ENCODE measurements at regions not wholly inside any gene's neighbourhood (a gene's known extent, or its start where the extent isn't known, plus 50 kb on each side); places are given as distances from the start of the nearest gene placed in this dataset.

DNA sequence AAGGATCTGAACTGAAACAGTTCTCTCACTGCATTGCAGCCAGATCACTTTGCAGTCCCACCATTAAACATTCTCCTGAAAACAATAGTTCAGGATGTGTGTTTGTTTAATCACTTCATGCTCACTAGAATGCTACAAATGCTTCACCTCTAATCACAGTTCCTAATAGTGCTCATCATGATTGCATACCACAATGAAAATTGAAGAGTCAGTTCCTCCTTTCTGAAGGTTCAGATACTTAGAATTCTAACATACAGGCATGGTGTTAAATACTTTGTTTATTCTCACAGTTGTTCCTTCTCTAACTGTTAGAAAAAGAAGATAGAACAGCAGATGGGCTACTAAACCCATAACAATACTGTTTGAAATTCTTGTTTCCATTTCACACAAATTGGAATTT, 622.3 kb upstream of the ACVR2A start:
- no peak for DNase-seq (ENCODE audit: low read depth)

DNA sequence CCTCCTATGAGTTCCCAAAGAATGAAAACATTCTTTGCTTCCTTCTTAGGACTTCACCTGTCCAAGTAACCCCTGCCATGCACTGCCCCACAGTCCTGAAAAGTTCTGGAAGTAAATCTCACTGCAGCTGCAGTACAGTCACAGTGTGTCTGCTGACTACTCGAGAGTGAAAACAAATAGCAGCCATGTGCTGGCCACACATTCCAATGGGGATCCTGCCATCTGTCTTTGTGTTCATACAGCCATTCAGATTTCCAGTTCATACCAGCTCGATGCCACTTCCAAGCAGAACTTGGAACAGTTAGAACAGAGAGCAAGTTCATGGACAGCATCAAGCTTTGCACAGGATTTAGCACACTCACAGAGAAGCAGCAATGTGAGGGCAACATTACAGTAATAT, 629.9 kb upstream of the ACVR2A start:
- peak; percentile 66 for DNase-seq (ENCODE audit: low read depth)

- no peak for DNase-seq (ENCODE audit: low read depth)
Observed at GRCh38 chr2:147211484-147211883, 633.3 kb upstream of the ACVR2A start.

- DNase-seq (ENCODE audit: low read depth): peak; percentile 93
Observed at GRCh38 chr2:147204102-147204501, 640.7 kb upstream of the ACVR2A start.

GRCh38 chr2:147198651-147199171, 646.1 kb upstream of the ACVR2A start:
- DNase-seq (ENCODE audit: low read depth): no peak

DNA sequence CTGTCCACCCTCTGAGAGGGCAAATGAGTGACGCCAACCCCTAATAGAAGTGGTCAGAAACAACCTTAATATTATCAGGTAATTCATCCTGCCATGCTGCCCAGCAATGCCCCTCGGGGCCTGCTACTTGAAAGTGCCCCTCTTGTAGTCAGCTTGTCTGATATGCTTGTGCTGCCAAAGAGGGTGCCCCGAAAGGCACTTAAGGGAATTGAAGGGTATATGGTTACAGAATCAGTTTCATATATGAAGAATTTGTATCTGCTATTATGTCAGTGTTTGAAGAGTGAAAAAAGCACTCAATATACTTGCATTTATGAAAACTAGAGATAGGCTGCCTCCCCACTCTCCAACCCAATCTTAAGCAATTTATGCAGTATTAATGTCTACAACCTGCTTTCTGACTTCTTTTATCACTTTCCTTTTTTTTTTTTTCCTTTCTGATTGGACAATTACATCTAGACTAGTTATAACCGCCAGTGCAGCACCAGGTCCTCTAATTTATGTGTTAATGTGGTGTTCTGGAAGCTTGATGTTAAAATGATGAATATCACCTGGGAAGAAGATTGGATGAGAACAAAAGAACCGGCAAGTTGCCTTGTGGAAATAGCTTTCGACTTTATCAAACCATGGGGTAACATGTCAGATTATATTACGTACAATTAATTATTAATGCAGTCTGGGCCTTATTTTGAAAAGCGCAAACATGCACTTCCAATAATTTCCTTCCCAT, 646.9 kb upstream of the ACVR2A start:
- DNase-seq (ENCODE audit: low read depth): no peak

DNA sequence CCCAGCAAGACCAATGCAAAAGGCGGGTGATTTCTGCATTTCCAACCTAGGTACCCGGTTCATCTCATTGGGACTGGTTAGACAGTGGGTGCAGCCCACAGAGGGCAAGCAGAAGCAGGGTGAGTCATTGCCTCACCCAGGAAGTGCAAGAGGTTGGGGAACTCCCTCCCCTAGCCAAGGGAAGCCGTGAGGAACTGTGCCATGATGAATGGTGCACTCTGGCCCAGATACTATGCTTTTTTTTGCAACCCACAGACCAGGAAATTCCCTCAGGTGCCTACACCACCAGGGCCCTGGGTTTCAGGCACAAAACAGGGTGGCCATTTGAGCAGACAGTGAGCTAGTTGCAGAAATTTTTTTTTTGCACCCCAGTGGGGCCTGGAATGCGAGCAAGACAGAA, 662.6 kb upstream of the ACVR2A start:
- no peak for DNase-seq (ENCODE audit: low read depth)

DNA sequence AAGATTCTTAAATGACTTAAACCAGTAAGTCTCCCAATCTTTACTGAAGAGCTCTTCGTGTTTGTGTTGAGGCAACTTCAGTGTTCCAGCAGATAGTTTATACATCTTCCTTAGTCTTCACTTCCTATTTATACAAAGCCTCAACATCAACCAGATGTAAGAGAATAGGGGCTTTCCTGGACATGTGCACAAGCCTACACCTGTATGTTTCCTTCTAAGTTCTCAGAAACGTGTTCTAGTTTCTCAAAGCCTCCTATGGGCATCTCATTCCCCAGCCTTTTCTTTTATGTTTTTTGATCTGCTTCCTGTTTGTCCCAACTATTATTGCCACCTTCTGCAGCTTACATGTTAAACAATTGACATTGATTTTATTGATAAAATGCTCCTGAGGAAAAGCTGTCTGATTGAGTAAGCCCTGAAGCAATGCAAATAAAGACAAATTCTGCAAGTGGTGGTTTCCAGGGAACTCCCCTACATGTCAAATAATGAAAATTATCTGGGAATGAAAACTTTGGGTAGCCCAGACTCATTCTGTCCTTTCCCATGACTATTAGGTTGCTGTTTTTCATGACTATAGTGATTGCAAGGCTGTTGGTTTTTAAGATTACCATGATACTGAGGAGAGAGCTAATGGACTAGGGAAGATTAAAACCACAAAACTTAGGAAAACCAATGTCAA, 663.3 kb upstream of the ACVR2A start:
- no peak for DNase-seq (ENCODE audit: low read depth)

- no peak for DNase-seq (ENCODE audit: low read depth)
Observed at GRCh38 chr2:147177071-147177857, 667.6 kb upstream of the ACVR2A start.

DNA sequence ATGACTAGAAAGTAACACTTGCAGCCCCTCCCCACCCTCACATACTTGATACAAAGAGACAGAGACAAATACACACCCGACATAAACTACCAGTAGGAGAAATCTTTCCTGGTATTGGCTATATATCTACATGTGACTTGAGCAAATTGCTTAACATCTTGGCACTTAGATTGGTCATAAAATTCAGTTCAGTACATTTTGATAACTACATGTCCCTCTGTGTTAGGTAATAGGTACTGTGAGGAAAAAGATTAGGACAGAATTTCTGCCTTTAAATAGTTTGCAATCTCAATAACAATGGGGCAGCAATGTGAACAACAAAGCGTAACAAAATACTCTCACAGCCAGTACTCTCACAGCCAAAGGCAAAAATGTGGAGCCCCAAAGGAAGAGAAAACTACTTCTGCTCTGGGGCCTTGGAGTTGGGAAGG, 670.0 kb upstream of the ACVR2A start:
- no peak for DNase-seq (ENCODE audit: low read depth)

DNA sequence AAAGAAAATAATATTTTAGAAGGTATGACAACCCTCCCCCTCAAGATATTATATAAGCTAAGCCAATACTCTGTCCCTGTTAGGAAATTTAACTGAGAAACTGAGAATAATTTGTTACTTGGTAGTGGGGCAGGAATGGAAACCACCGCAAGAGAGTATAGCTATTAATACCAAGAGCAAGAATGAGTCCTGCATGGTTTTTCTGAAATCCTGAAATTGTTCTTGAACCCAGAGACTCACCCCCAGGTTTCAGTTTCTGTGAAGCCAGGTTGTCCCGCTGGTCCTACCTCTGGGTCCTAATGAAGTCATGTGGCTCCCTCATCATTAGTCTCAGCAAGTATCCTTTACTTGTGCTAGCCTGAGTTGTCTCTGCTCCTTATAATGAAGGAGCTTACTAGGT, 671.0 kb upstream of the ACVR2A start:
- DNase-seq (ENCODE audit: low read depth): no peak

- peak; percentile 31 for DNase-seq (ENCODE audit: low read depth)
Observed at GRCh38 chr2:147173189-147173581, 671.6 kb upstream of the ACVR2A start.

GRCh38 chr2:147172493-147173188, 672.2 kb upstream of the ACVR2A start:
- DNase-seq (ENCODE audit: low read depth): no peak

- peak; percentile 8 for DNase-seq (ENCODE audit: low read depth)
Observed at GRCh38 chr2:147171941-147172340, 672.9 kb upstream of the ACVR2A start.

DNA sequence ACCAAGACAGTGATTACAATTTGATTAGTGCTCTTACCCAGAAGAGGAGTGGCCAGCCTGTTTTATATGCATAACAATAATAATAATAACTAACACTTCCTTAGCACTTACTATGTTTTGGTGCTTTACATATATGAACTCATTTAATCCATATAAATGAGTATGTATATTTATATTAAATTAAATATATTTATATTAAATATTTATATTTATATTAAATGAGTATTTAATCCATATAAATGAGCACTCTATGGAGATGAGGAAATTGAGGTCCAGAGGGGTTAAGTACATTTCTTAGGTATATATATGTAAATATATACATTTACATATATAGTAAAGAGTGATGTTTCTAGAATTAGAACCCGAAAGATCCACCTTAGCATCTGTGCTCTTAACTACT, 673.9 kb upstream of the ACVR2A start:
- no peak for DNase-seq (ENCODE audit: low read depth)

DNA sequence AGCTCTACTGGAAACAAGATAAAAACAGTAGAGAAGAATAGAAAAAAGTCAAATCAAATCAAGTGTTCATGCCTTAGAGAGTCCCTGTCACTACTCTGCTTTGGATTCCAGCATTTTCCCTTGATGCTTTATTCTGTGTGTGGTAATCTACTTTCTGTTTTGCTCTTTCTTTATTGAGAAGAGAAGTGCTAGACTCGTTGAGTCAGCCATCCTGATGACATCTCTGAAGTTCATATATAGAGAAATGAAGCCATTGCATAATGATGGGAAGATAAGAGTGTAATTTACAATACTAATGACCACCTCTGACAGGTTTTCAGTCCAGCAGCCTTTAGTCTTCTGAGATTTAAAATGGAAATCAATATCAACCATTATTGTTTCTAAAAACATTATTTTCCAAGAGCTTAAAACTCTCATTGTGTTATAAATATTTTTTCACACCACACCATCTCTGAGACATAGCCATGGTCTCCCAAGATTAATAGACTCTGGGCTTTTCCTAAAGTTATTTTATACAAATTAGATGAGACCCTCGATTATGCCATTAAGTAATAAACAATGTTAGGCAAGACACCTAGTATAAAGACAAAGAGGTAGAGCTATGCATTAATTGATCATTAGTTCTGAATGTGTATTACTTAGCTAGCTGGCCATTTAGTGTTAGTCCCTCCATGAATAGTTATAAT, 679.0 kb upstream of the ACVR2A start:
- no peak for DNase-seq (ENCODE audit: low read depth)

DNA sequence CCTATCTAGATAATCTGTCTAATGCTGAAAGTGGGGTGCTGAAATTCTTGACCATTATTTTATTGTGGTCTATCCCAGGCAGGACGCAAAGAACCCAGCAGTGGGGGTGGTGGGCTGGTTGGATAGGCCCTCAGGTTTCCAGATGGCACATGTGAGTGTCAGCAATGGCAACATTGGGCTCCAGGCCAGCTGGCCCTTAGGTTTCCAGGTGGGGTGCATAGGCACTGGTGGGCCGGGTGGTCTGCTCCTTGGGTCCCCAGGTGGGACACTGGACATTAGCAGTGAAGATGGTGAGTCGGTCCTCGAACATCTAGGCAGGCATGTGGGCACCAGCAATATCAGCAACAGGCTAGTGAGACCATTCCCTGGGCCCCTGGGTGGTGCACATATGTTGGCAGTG, 680.3 kb upstream of the ACVR2A start:
- DNase-seq (ENCODE audit: low read depth): no peak

DNA sequence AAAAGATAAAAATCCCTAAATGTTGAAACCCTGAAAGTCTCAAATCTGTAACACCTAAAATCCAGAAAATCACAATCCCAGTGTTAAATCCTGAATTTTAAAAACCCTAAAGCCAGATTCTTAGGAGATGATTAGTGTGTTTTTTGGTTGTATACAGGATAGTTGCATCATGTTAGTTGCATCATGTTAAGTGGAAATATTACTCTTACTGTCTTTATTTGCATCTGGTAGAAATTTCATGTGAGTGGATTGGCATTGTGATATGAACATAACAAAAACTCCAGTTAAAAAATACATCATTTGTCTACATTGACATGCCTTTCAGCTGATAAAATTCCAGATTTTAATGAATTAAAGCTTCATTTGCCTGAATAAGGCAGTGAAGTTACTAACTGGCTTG, 683.1 kb upstream of the ACVR2A start:
- DNase-seq (ENCODE audit: low read depth): no peak

DNA sequence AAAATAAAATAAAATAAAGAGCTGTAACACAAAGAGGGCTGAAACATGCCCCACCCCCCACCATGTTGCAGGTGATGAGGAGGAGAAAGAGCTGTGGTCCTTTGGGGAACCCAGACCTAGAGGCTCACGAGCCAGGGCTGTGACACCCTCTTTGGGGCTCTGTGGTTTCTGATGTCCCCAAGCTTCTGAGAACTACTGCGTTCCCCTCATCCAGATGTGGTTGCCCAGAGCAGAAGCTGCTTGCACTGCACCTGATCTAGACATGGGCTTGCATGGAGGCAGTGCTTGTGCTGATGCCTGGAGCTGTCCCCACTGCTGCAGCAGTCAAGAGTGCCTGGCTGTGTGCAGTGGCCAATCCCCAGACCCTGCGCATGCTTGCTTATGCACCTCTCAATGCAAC, 687.9 kb upstream of the ACVR2A start:
- DNase-seq (ENCODE audit: low read depth): no peak

DNA sequence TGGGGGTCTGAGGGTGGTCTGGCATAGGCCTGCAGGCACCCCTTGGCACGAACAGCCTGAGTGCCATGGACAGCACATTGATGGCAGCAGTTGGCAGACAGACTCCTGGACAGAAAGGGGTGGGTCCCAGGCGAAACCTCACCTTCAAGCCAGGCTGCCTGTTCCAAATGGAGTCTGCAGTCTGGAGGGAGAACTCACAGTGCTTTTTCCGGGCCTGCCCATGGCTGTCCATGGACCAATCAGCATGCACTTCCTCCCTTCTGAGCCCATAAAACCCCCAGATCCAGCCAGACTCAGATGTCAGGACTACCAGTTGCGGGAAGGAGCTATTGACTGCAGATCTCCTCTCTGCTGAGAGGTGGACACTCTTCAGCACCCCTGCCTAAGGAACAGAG, 694.6 kb upstream of the ACVR2A start:
- no peak for DNase-seq (ENCODE audit: low read depth)

DNA sequence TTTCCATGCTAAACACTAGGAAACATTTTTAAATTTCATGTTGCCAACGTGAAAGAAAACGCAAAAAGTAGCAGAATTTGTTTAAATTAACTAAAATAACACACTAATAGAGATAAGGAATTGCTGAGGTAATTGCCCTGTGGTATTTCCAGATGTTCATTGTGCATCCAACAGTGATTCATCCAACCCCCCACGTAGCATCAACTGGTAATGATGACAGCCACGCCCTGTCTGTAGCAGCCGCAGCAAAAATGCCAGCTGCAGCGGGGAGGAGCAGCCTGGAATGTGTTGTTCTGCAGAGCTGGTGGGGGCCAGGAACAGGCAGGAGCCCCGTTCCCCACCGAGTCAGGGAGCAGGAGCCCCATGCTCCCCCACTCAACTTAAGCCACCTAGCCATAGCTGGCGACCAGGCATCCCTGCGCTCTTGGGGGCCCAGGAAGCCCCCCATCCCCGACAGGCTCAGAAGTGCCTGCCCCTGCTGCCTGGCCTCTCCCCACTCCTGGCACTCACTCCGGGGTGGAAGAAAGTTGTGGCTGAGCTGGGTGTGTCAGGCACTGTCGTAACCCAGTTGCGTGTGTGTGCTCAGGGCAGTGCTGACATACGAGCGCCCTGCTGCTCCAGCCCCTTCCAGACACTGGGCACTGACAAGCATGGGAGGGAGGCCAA, 695.1 kb upstream of the ACVR2A start:
- peak; percentile 56 for DNase-seq (ENCODE audit: low read depth)

All from LHCN-M2 (cell line).